Esophagus squamous epithelium (tissue), 4 donors: ENCODE measurements at regions not wholly inside any gene's neighbourhood (a gene's known extent, or its start where the extent isn't known, plus 50 kb on each side); places are given as distances from the start of the nearest gene placed in this dataset.

Experiments used
- POLR2A ChIP-seq, 4 donors: fragments of 450-650 bp; IDR thresholded peaks; one replicate each; pipeline ENCODE4 v1.6.1; 2017; ENCODE audit warnings: antibody characterized with exemption in 4 of 4, mild to moderate bottlenecking in 4 of 4, moderate library complexity in 3 of 4
- TF ChIP-seq, protein P1 (sequence below), 6 experiments: fragments of 450-650 bp in 4 of 6; fragments of 200-600 bp in 2 of 6; sonication (generic) in 2 of 6; IDR thresholded peaks; one replicate each; pipeline ENCODE4 v1.5.1; 2016 to 2019; ENCODE audit warnings: antibody characterized with exemption in 6 of 6, mild to moderate bottlenecking in 4 of 6, moderate library complexity in 4 of 6

DNA sequence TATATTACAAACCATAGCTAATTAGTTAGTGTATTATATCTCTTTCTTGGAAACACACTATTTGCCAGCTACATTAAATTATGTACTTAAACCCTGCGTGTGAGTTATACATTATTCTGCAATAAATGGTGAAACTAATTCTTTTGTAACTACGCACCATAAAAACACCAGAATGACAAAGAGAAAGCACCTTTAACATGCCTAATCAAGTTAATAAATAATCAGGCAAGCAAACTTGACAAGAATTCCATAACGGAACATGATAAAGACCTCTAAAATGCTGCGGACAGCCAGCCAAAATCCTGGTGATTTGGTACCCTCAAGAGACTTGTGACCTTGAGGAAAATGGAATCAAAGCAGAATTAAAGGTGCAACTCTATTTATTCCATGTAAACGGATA is 375.3 kb upstream of the KITLG start:
- TF ChIP-seq, protein P1, sequence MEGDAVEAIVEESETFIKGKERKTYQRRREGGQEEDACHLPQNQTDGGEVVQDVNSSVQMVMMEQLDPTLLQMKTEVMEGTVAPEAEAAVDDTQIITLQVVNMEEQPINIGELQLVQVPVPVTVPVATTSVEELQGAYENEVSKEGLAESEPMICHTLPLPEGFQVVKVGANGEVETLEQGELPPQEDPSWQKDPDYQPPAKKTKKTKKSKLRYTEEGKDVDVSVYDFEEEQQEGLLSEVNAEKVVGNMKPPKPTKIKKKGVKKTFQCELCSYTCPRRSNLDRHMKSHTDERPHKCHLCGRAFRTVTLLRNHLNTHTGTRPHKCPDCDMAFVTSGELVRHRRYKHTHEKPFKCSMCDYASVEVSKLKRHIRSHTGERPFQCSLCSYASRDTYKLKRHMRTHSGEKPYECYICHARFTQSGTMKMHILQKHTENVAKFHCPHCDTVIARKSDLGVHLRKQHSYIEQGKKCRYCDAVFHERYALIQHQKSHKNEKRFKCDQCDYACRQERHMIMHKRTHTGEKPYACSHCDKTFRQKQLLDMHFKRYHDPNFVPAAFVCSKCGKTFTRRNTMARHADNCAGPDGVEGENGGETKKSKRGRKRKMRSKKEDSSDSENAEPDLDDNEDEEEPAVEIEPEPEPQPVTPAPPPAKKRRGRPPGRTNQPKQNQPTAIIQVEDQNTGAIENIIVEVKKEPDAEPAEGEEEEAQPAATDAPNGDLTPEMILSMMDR (IDR thresholded peaks at IDR 0.05) = no peak
- TF ChIP-seq POLR2A (IDR thresholded peaks at IDR 0.05) = no peak
